ENCODE measurements at regions not wholly inside any gene's neighbourhood (a gene's known extent, or its start where the extent isn't known, plus 50 kb on each side); places are given as distances from the start of the nearest gene placed in this dataset.

GRCh38 chr4:130419211-130419975, 1323.4 kb downstream of the C4orf33 start:
- in situ Hi-C loops (cut with MboI) = no loop called here
- no peaks in the 10 kb centered on the region for H3K27me3 ChIP-seq (replicated peaks; ENCODE audit: insufficient read depth)
- H3K9ac ChIP-seq = no peak overlapping the region
- TF ChIP-seq EZH2phosphoT487 (IDR thresholded peaks at IDR 0.05; ENCODE audit: insufficient read depth, low read depth) (no peak), EZH2 (IDR thresholded peaks at IDR 0.05; ENCODE audit: insufficient read depth, poor library complexity, severe bottlenecking) (no peak)
- no peaks in the 10 kb centered on the region for H3K79me2 ChIP-seq (ENCODE audit: insufficient read depth)
- H3F3A ChIP-seq (ENCODE audit: insufficient read depth) = no peaks in the 10 kb centered on the region
- H3K9me2 ChIP-seq (ENCODE audit: insufficient read depth) = no peaks in the 10 kb centered on the region
- 6 to 14% methylated on average over 4 of the region's 4 CpGs for WGBS, 2 experiments (ENCODE audit: low coverage in 1 of 2, low lambda C conversion rate in 2 of 2, missing lambda C conversion rate in 2 of 2)
- no peaks in the 10 kb centered on the region for H4K20me1 ChIP-seq (ENCODE audit: insufficient read depth)
- no peak overlapping the region for H3K4me2 ChIP-seq (ENCODE audit: unreplicated experiment)
- H2AFZ ChIP-seq = no peak overlapping the region
- H3K4me1 ChIP-seq (ENCODE audit: insufficient read depth) = no peaks in the 10 kb centered on the region
- no peak overlapping the region for H3K27ac ChIP-seq
- H3K9me3 ChIP-seq (ENCODE audit: low read depth) = no peaks in the 10 kb centered on the region
- H3K4me3 ChIP-seq = no peak overlapping the region
- no peak for DNase-seq
- no peaks in the 10 kb centered on the region for H3K36me3 ChIP-seq (ENCODE audit: low read depth)

DNA sequence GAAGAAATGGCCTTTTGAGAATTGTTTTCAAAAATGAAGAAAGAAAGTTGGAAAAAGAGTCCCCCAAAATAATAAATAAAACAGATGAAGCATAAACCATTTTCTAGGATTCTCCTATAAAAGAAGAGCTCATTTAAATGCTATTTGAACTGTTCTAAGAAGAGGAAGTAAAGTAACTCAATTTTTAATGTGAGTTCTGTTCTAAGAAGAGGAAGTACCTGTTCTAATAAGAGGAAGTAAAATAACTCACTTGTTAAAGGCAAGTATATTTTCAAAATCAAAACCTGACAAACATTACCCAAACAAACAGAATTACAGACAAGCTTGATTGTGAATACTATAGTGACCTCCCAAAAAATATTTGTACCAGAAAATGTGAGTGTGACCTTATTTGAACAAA, 1326.3 kb downstream of the C4orf33 start:
- in situ Hi-C loops (cut with MboI) = no loop called here
- H3K4me3 ChIP-seq = no peak overlapping the region
- no peaks in the 10 kb centered on the region for H3K4me1 ChIP-seq (ENCODE audit: insufficient read depth)
- no peaks in the 10 kb centered on the region for H3K27me3 ChIP-seq (replicated peaks; ENCODE audit: insufficient read depth)
- H3K36me3 ChIP-seq (ENCODE audit: low read depth) = no peaks in the 10 kb centered on the region
- no peaks in the 10 kb centered on the region for H4K20me1 ChIP-seq (ENCODE audit: insufficient read depth)
- no peak overlapping the region for H3K4me2 ChIP-seq (ENCODE audit: unreplicated experiment)
- TF ChIP-seq EZH2 (IDR thresholded peaks at IDR 0.05; ENCODE audit: insufficient read depth, poor library complexity, severe bottlenecking) = no peak
- no peak for TF ChIP-seq EZH2phosphoT487 (IDR thresholded peaks at IDR 0.05; ENCODE audit: insufficient read depth, low read depth)
- no peak overlapping the region for H2AFZ ChIP-seq
- H3K9ac ChIP-seq = no peak overlapping the region
- H3K27ac ChIP-seq = no peak overlapping the region
- H3F3A ChIP-seq (ENCODE audit: insufficient read depth) = no peaks in the 10 kb centered on the region
- DNase-seq = no peak
- no peaks in the 10 kb centered on the region for H3K9me3 ChIP-seq (ENCODE audit: low read depth)
- H3K79me2 ChIP-seq (ENCODE audit: insufficient read depth) = no peaks in the 10 kb centered on the region
- H3K9me2 ChIP-seq (ENCODE audit: insufficient read depth) = no peaks in the 10 kb centered on the region

- no peak overlapping the region for H3K9ac ChIP-seq
- H3K4me1 ChIP-seq (ENCODE audit: insufficient read depth) = no peaks in the 10 kb centered on the region
- H3K4me3 ChIP-seq = no peak overlapping the region
- H3F3A ChIP-seq (ENCODE audit: insufficient read depth) = no peaks in the 10 kb centered on the region
- H3K27ac ChIP-seq = no peak overlapping the region
- no peaks in the 10 kb centered on the region for H3K79me2 ChIP-seq (ENCODE audit: insufficient read depth)
- no peaks in the 10 kb centered on the region for H3K9me3 ChIP-seq (ENCODE audit: low read depth)
- WGBS, 2 experiments (ENCODE audit: low coverage in 1 of 2, low lambda C conversion rate in 2 of 2, missing lambda C conversion rate in 2 of 2) = 21 to 25% methylated on average over 3 of the region's 3 CpGs
- in situ Hi-C loops (cut with MboI) = no loop called here
- DNase-seq = no peak
- no peaks in the 10 kb centered on the region for H3K9me2 ChIP-seq (ENCODE audit: insufficient read depth)
- H3K27me3 ChIP-seq (replicated peaks; ENCODE audit: insufficient read depth) = no peaks in the 10 kb centered on the region
- no peak overlapping the region for H3K4me2 ChIP-seq (ENCODE audit: unreplicated experiment)
- no peaks in the 10 kb centered on the region for H4K20me1 ChIP-seq (ENCODE audit: insufficient read depth)
- no peak for TF ChIP-seq EZH2phosphoT487 (IDR thresholded peaks at IDR 0.05; ENCODE audit: insufficient read depth, low read depth)
- no peak for TF ChIP-seq EZH2 (IDR thresholded peaks at IDR 0.05; ENCODE audit: insufficient read depth, poor library complexity, severe bottlenecking)
- no peak overlapping the region for H2AFZ ChIP-seq
- H3K36me3 ChIP-seq (ENCODE audit: low read depth) = no peaks in the 10 kb centered on the region
Measured at GRCh38 chr4:130424211-130424610, 1328.3 kb downstream of the C4orf33 start.

- H4K20me1 ChIP-seq (ENCODE audit: insufficient read depth) = no peaks in the 10 kb centered on the region
- no peaks in the 10 kb centered on the region for H3K36me3 ChIP-seq (ENCODE audit: low read depth)
- DNase-seq = no peak
- WGBS, 2 experiments (ENCODE audit: low coverage in 1 of 2, low lambda C conversion rate in 2 of 2, missing lambda C conversion rate in 2 of 2) = 23 to 27% methylated on average over 5 of the region's 5 CpGs
- in situ Hi-C loops (cut with MboI) = no loop called here
- no peak overlapping the region for H3K4me2 ChIP-seq (ENCODE audit: unreplicated experiment)
- H3K4me1 ChIP-seq (ENCODE audit: insufficient read depth) = no peaks in the 10 kb centered on the region
- H3K79me2 ChIP-seq (ENCODE audit: insufficient read depth) = no peaks in the 10 kb centered on the region
- no peaks in the 10 kb centered on the region for H3K9me2 ChIP-seq (ENCODE audit: insufficient read depth)
- H2AFZ ChIP-seq = no peak overlapping the region
- no peak overlapping the region for H3K9ac ChIP-seq
- no peaks in the 10 kb centered on the region for H3K9me3 ChIP-seq (ENCODE audit: low read depth)
- H3K27me3 ChIP-seq (replicated peaks; ENCODE audit: insufficient read depth) = no peaks in the 10 kb centered on the region
- no peaks in the 10 kb centered on the region for H3F3A ChIP-seq (ENCODE audit: insufficient read depth)
- no peak overlapping the region for H3K27ac ChIP-seq
- no peak overlapping the region for H3K4me3 ChIP-seq
- TF ChIP-seq EZH2phosphoT487 (IDR thresholded peaks at IDR 0.05; ENCODE audit: insufficient read depth, low read depth) (no peak), EZH2 (IDR thresholded peaks at IDR 0.05; ENCODE audit: insufficient read depth, poor library complexity, severe bottlenecking) (no peak)
Measured at GRCh38 chr4:130432289-130432688, 1336.3 kb downstream of the C4orf33 start.

DNA sequence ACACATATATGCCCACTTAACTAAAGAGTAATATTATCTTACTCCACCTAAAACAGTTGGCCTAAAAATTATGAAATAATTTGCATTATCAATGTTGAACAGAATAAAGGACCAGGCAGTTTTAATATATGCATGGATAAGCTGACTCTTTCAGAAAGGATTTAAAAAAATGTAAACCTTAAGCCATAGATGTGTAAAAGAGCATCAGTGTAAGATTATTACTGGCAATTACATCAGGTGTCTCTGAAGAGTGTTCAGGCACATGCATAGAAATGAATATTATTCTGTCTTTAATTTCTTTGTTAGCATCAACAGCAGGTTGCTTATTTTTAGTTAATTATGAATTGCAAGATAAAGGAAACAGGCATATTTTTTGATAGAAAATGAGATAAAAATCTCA, 1353.8 kb downstream of the C4orf33 start:
- no peak overlapping the region for H2AFZ ChIP-seq
- H3K9ac ChIP-seq = no peak overlapping the region
- H3K27ac ChIP-seq = no peak overlapping the region
- no peak for DNase-seq
- no peaks in the 10 kb centered on the region for H3K9me2 ChIP-seq (ENCODE audit: insufficient read depth)
- no peaks in the 10 kb centered on the region for H3K36me3 ChIP-seq (ENCODE audit: low read depth)
- no peak for TF ChIP-seq EZH2 (IDR thresholded peaks at IDR 0.05; ENCODE audit: insufficient read depth, poor library complexity, severe bottlenecking)
- no peak for TF ChIP-seq EZH2phosphoT487 (IDR thresholded peaks at IDR 0.05; ENCODE audit: insufficient read depth, low read depth)
- no peaks in the 10 kb centered on the region for H3F3A ChIP-seq (ENCODE audit: insufficient read depth)
- in situ Hi-C loops (cut with MboI) = no loop called here
- no peak overlapping the region for H3K4me3 ChIP-seq
- H3K9me3 ChIP-seq (ENCODE audit: low read depth) = no peaks in the 10 kb centered on the region
- H4K20me1 ChIP-seq (ENCODE audit: insufficient read depth) = no peaks in the 10 kb centered on the region
- H3K27me3 ChIP-seq (replicated peaks; ENCODE audit: insufficient read depth) = no peaks in the 10 kb centered on the region
- H3K4me2 ChIP-seq (ENCODE audit: unreplicated experiment) = no peak overlapping the region
- H3K4me1 ChIP-seq (ENCODE audit: insufficient read depth) = no peaks in the 10 kb centered on the region
- no peaks in the 10 kb centered on the region for H3K79me2 ChIP-seq (ENCODE audit: insufficient read depth)

Data from GM23248 (cell line).